ENCODE measurements at regions not wholly inside any gene's neighbourhood (a gene's known extent, or its start where the extent isn't known, plus 50 kb on each side); places are given as distances from the start of the nearest gene placed in this dataset.

GRCh38 chr2:228401065-228401912, 219.8 kb upstream of the SPHKAP start:
- Histone ChIP-seq H3K4me3 (no peak overlapping the region), H3K4me1 (no peaks in the 10 kb centered on the region), H3K27me3 (no peaks in the 10 kb centered on the region), H3K9me3 (no peaks in the 10 kb centered on the region), H3K27ac (no peak overlapping the region), H3K36me3 (no peaks in the 10 kb centered on the region)
- DNase-seq = no peak
- TF ChIP-seq CTCF (IDR thresholded peaks at IDR 0.05) (no peak), POLR2A (IDR thresholded peaks at IDR 0.05) (no peak)

GRCh38 chr2:228387776-228388175, 206.3 kb upstream of the SPHKAP start:
- H3K36me3 ChIP-seq = no peaks in the 10 kb centered on the region
- H3K27ac ChIP-seq = no peak overlapping the region
- TF ChIP-seq POLR2A (IDR thresholded peaks at IDR 0.05) = no peak
- no peak for TF ChIP-seq CTCF (IDR thresholded peaks at IDR 0.05)
- no peaks in the 10 kb centered on the region for H3K4me1 ChIP-seq
- H3K27me3 ChIP-seq = no peaks in the 10 kb centered on the region
- no peaks in the 10 kb centered on the region for H3K9me3 ChIP-seq
- no peak overlapping the region for H3K4me3 ChIP-seq
- DNase-seq = no peak

GRCh38 chr2:228378696-228379425, 197.4 kb upstream of the SPHKAP start:
- TF ChIP-seq POLR2A (IDR thresholded peaks at IDR 0.05) = no peak
- no peak for TF ChIP-seq CTCF (IDR thresholded peaks at IDR 0.05)
- no peaks in the 10 kb centered on the region for H3K4me1 ChIP-seq
- no peaks in the 10 kb centered on the region for H3K27me3 ChIP-seq
- DNase-seq = no peak
- no peak overlapping the region for H3K27ac ChIP-seq
- H3K36me3 ChIP-seq = no peaks in the 10 kb centered on the region
- no peaks in the 10 kb centered on the region for H3K9me3 ChIP-seq
- H3K4me3 ChIP-seq = no peak overlapping the region

GRCh38 chr2:228378233-228378632, 196.7 kb upstream of the SPHKAP start:
- Histone ChIP-seq H3K27ac (no peak overlapping the region), H3K4me3 (no peak overlapping the region), H3K36me3 (no peaks in the 10 kb centered on the region), H3K27me3 (no peaks in the 10 kb centered on the region), H3K4me1 (no peaks in the 10 kb centered on the region), H3K9me3 (no peaks in the 10 kb centered on the region)
- no peak for DNase-seq
- TF ChIP-seq CTCF (IDR thresholded peaks at IDR 0.05) (no peak), POLR2A (IDR thresholded peaks at IDR 0.05) (no peak)

- DNase-seq = no peak
- H3K4me1 ChIP-seq = no peaks in the 10 kb centered on the region
- no peak overlapping the region for H3K27ac ChIP-seq
- no peak for TF ChIP-seq CTCF (IDR thresholded peaks at IDR 0.05)
- TF ChIP-seq POLR2A (IDR thresholded peaks at IDR 0.05) = no peak
- no peak overlapping the region for H3K4me3 ChIP-seq
- no peaks in the 10 kb centered on the region for H3K9me3 ChIP-seq
- no peaks in the 10 kb centered on the region for H3K36me3 ChIP-seq
- H3K27me3 ChIP-seq = no peaks in the 10 kb centered on the region
These were observed 196.0 kb upstream of the SPHKAP start for GRCh38 chr2:228377533-228377932.

Measured in Peyer's patch (tissue), 4 donors.